ENCODE measurements at regions not wholly inside any gene's neighbourhood (a gene's known extent, or its start where the extent isn't known, plus 50 kb on each side); places are given as distances from the start of the nearest gene placed in this dataset.

DNA sequence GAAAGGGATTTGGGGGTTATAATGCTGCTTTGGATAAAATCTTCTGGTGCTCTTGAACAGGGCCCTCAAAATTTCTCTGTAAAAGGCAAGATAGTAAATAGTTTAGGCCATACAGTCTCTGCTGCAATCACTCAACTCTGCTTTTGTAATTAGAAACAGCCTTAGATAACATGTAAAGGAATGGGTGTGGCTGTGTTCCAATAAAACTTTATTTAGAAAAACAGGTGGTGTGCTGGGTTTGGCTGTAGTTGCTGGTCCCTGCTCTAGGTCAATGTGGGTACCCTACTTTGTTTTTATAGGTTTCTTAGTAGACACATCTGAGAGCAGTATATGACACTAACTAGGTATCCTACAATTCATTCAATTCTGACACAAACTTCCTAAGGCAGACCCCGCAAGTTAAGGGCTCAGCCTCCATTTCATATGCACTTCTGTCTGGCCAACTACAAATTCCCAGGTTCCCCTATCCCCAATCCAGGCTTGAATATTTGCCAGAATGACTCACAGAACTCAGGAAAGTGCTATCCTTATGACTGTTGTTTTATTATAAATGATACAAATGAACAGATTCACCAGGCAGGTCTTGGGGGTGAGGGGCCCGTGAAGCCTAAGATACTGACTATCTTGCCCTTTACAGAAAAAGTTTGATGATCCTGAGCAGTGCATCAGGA, 349.9 kb downstream of the RPS24 start:
- peaks cover 3% of the 10 kb centered on the region for H3K27me3 ChIP-seq (ENCODE audit: insufficient read depth, poor library complexity, severe bottlenecking)
- no peak for ATAC-seq (ENCODE audit: low read depth)
- no peak for DNase-seq (ENCODE audit: low spot score)

GRCh38 chr10:78384049-78384431, 350.4 kb downstream of the RPS24 start:
- DNase-seq (ENCODE audit: low spot score) (no peak), ATAC-seq (ENCODE audit: low read depth) (no peak)
- Histone ChIP-seq H3K9me3 (ENCODE audit: severe bottlenecking) (no peaks in the 10 kb centered on the region), H3K4me1 (ENCODE audit: insufficient read depth, poor library complexity, severe bottlenecking) (no peaks in the 10 kb centered on the region), H3K36me3 (ENCODE audit: low read depth) (no peaks in the 10 kb centered on the region), H3K27me3 (ENCODE audit: insufficient read depth, poor library complexity, severe bottlenecking) (peaks cover 3% of the 10 kb centered on the region), H3K27ac (ENCODE audit: poor library complexity, severe bottlenecking) (no peak overlapping the region), H3K4me3 (ENCODE audit: severe bottlenecking) (no peak overlapping the region)
- no peak for TF ChIP-seq CTCF (IDR thresholded peaks at IDR 0.05; ENCODE audit: poor library complexity, severe bottlenecking)

More for the DNA sequence above, 349.9 kb downstream of the RPS24 start:
- Histone ChIP-seq H3K27ac (ENCODE audit: poor library complexity, severe bottlenecking) (no peak overlapping the region), H3K4me1 (ENCODE audit: insufficient read depth, poor library complexity, severe bottlenecking) (no peaks in the 10 kb centered on the region), H3K4me3 (ENCODE audit: severe bottlenecking) (no peak overlapping the region), H3K9me3 (ENCODE audit: severe bottlenecking) (no peaks in the 10 kb centered on the region), H3K36me3 (ENCODE audit: low read depth) (no peaks in the 10 kb centered on the region)
- TF ChIP-seq CTCF (IDR thresholded peaks at IDR 0.05; ENCODE audit: poor library complexity, severe bottlenecking), result no peak

DNA sequence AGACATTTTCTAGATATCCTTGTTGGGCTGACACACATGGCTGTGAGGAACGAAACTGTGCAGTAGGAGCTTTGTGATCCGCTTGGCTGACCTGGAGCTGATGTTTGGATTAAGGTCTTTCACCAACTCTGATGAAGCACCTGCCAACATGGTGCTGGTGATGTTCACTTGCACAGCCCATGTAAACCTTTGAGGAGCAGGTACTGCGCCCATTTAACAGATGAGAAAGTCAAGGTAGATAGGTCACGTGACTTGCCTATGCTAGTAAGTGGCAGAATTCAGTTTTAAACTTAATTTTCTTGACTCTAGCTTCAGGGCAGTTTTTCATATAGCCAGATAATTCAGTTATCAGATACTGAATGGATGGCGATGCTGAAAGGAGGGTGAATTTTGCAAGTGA, 351.9 kb downstream of the RPS24 start:
- Histone ChIP-seq H3K4me1 (ENCODE audit: insufficient read depth, poor library complexity, severe bottlenecking) (no peaks in the 10 kb centered on the region), H3K36me3 (ENCODE audit: low read depth) (no peaks in the 10 kb centered on the region), H3K9me3 (ENCODE audit: severe bottlenecking) (no peaks in the 10 kb centered on the region), H3K27ac (ENCODE audit: poor library complexity, severe bottlenecking) (no peak overlapping the region), H3K27me3 (ENCODE audit: insufficient read depth, poor library complexity, severe bottlenecking) (peaks cover 3% of the 10 kb centered on the region), H3K4me3 (ENCODE audit: severe bottlenecking) (no peak overlapping the region)
- DNase-seq (ENCODE audit: low spot score), result no peak
- TF ChIP-seq CTCF (IDR thresholded peaks at IDR 0.05; ENCODE audit: poor library complexity, severe bottlenecking), result no peak
- ATAC-seq (ENCODE audit: low read depth), result no peak

DNA sequence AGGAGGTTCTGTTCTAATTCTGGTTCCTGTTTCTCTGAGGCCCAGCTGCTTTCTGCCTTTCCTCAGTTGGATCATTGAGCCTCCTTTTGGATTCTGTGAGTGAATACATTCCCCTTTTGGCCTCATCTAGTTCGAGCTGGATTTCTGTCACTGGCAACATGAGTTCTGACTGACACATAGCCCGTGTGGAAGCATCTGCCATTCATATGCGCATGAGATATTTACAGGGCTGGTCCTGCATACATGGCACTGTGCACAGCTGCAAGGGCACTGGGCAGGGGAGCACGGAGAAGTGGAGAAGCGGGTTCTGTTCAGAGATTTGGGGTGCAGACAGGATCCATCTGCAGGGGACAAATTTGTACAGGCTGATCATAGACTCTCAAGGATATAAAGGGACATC, 352.8 kb downstream of the RPS24 start:
- no peak overlapping the region for H3K4me3 ChIP-seq (ENCODE audit: severe bottlenecking)
- H3K4me1 ChIP-seq (ENCODE audit: insufficient read depth, poor library complexity, severe bottlenecking), result no peaks in the 10 kb centered on the region
- H3K36me3 ChIP-seq (ENCODE audit: low read depth), result no peaks in the 10 kb centered on the region
- peaks cover 3% of the 10 kb centered on the region for H3K27me3 ChIP-seq (ENCODE audit: insufficient read depth, poor library complexity, severe bottlenecking)
- no peaks in the 10 kb centered on the region for H3K9me3 ChIP-seq (ENCODE audit: severe bottlenecking)
- no peak for DNase-seq (ENCODE audit: low spot score)
- ATAC-seq (ENCODE audit: low read depth), result no peak
- H3K27ac ChIP-seq (ENCODE audit: poor library complexity, severe bottlenecking), result no peak overlapping the region
- no peak for TF ChIP-seq CTCF (IDR thresholded peaks at IDR 0.05; ENCODE audit: poor library complexity, severe bottlenecking)

DNA sequence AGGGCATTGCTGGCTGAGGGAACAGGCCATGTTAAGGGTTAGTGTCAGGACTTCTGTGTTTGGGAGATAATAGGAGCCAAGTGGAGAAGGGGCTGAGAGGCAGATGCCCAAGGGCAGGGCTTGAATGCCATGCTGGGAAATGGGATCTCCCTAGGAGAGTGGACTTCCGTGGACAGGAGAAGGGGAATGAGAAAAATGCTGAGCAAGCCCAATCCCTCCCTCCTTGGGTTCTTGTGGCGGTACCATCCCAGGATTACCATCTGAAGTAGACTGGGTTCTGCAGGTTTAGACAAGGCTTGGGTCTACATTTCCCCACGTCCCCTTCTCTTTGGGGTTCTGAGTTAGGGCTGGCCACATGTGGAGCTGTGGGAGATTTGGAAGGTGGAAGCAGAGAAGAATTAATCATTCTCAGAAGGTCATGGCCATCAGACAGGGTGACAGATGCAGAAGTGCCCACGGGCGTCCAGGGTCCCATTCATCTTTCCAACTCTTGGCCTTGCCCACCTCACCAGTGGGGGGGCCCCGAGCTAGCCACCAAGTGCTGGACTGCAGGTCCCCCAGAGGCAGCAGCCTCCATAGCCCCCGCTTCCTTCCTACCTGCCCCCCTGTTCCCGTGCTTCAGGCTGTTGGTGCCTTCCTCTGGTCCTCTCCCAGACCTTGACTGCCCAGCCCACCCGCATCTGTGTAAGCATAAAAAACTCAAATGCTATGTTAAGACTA, 354.8 kb downstream of the RPS24 start:
- H3K27ac ChIP-seq (ENCODE audit: poor library complexity, severe bottlenecking), result no peak overlapping the region
- no peaks in the 10 kb centered on the region for H3K36me3 ChIP-seq (ENCODE audit: low read depth)
- TF ChIP-seq CTCF (IDR thresholded peaks at IDR 0.05; ENCODE audit: poor library complexity, severe bottlenecking), result no peak
- H3K4me1 ChIP-seq (ENCODE audit: insufficient read depth, poor library complexity, severe bottlenecking), result no peaks in the 10 kb centered on the region
- ATAC-seq (ENCODE audit: low read depth) (no peak), DNase-seq (ENCODE audit: low spot score) (no peak)
- no peaks in the 10 kb centered on the region for H3K27me3 ChIP-seq (ENCODE audit: insufficient read depth, poor library complexity, severe bottlenecking)
- H3K4me3 ChIP-seq (ENCODE audit: severe bottlenecking), result no peak overlapping the region
- no peaks in the 10 kb centered on the region for H3K9me3 ChIP-seq (ENCODE audit: severe bottlenecking)
